Keratinocyte (primary cell): ENCODE measurements at regions not wholly inside any gene's neighbourhood (a gene's known extent, or its start where the extent isn't known, plus 50 kb on each side); places are given as distances from the start of the nearest gene placed in this dataset.

ENCODE experiments used
- DNase-seq: peaks from one replicate; pipeline ENCODE4 v3.0.0-alpha.2; 2011; ENCODE audit warnings: low read depth, missing footprints, low spot score
- FAIRE-seq: peaks from 2 replicates; lab custom pipeline; 2011; peaks lifted over from hg19 to GRCh38; lab: Jason Lieb, UNC
- H2AFZ ChIP-seq: 2 replicates; pipeline ENCODE4 v1.6.0; 2012; ENCODE audit warnings: low read length, control low read depth, inconsistent platforms; ENCODE audit not compliant: control insufficient read depth
- H3K27ac ChIP-seq: 2 replicates; pipeline ENCODE4 v1.5.1; 2011; ENCODE audit warnings: low read length; ENCODE audit not compliant: control insufficient read depth, insufficient read depth
- H3K27me3 ChIP-seq: 3 replicates; pipeline ENCODE4 v1.6.0; 2011; ENCODE audit warnings: low read length; ENCODE audit not compliant: control insufficient read depth, insufficient read depth; ENCODE audit errors: extremely low read depth
- H3K36me3 ChIP-seq, 2 experiments: 2 replicates in 1 of 2; 3 replicates in 1 of 2; pipeline ENCODE4 v1.5.1; 2011; ENCODE audit warnings: low read length in 2 of 2, mild to moderate bottlenecking in 1 of 2; ENCODE audit not compliant: control insufficient read depth in 2 of 2, insufficient read depth in 2 of 2; ENCODE audit errors: extremely low read depth in 1 of 2
- H3K4me1 ChIP-seq: 3 replicates; pipeline ENCODE4 v1.5.1; 2011; ENCODE audit warnings: low read length; ENCODE audit not compliant: control insufficient read depth, insufficient read depth; ENCODE audit errors: extremely low read depth
- H3K4me2 ChIP-seq: 3 replicates; pipeline ENCODE4 v1.6.0; 2011; ENCODE audit warnings: low read depth, low read length; ENCODE audit not compliant: control insufficient read depth, insufficient read depth; ENCODE audit errors: extremely low read depth
- H3K4me3 ChIP-seq, 3 experiments: fragments of 200-600 bp in 1 of 3; sonication (generic) in 1 of 3; 2 replicates in 2 of 3; 3 replicates in 1 of 3; pipeline ENCODE4 v1.5.1; 2011 to 2016; ENCODE audit warnings: low read length in 3 of 3, mild to moderate bottlenecking in 3 of 3, control low read depth in 2 of 3, inconsistent platforms in 1 of 3, low read depth in 1 of 3, mixed read lengths in 1 of 3, mixed run types in 1 of 3, moderate library complexity in 1 of 3; ENCODE audit not compliant: control insufficient read depth in 2 of 3, insufficient read depth in 2 of 3; ENCODE audit errors: extremely low read depth in 1 of 3
- H3K79me2 ChIP-seq: 2 replicates; pipeline ENCODE4 v1.6.0; 2012; ENCODE audit warnings: low read length; ENCODE audit not compliant: control insufficient read depth, insufficient read depth
- H3K9ac ChIP-seq: 3 replicates; pipeline ENCODE4 v1.6.0; 2011; ENCODE audit warnings: low read length; ENCODE audit not compliant: control insufficient read depth, insufficient read depth; ENCODE audit errors: extremely low read depth
- H3K9me1 ChIP-seq: 3 replicates; pipeline ENCODE4 v1.6.0; 2011; ENCODE audit warnings: low read length; ENCODE audit not compliant: control insufficient read depth, insufficient read depth; ENCODE audit errors: extremely low read depth
- H3K9me3 ChIP-seq: 2 replicates; pipeline ENCODE4 v1.5.1; 2012; ENCODE audit warnings: low read depth, low read length; ENCODE audit not compliant: control insufficient read depth
- H4K20me1 ChIP-seq: 3 replicates; pipeline ENCODE4 v1.6.0; 2011; ENCODE audit warnings: low read length; ENCODE audit not compliant: control insufficient read depth, insufficient read depth; ENCODE audit errors: extremely low read depth
- CTCF ChIP-seq, 3 experiments: IDR thresholded peaks in 1 of 3; conservative IDR thresholded peaks in 1 of 3; optimal IDR thresholded peaks in 1 of 3; 2 replicates in 2 of 3; 3 replicates in 1 of 3; pipeline versions ENCODE3 to v1.5.1; 2011; ENCODE audit warnings: low read length in 3 of 3, mild to moderate bottlenecking in 3 of 3, moderate library complexity in 2 of 3, control low read depth in 1 of 3, inconsistent platforms in 1 of 3; ENCODE audit not compliant: insufficient read depth in 2 of 3; ENCODE audit errors: extremely low read depth in 1 of 3
- EZH2 ChIP-seq: IDR thresholded peaks from one replicate; pipeline ENCODE4 v1.6.1; 2012; ENCODE audit warnings: inconsistent platforms, mild to moderate bottlenecking, low read length, moderate library complexity
- dilution Hi-C: fragments of 300-500 bp; cut with MboI; formaldehyde crosslinking; loops from one replicate; pipeline ENCODE4 v1.7.0; 2020; ENCODE audit warnings: low sequenced_read_pairs; ENCODE audit not compliant: extremely low pct_ligation_motif_present

- peak overlapping the region; percentile 56 for H2AFZ ChIP-seq
- no peaks in the 10 kb centered on the region for H3K9me1 ChIP-seq
- H3K27me3 ChIP-seq = no peaks in the 10 kb centered on the region
- peak overlapping the region; percentile 16 for H3K4me2 ChIP-seq
- FAIRE-seq = no peak
- H3K36me3 ChIP-seq = no peaks in the 10 kb centered on the region
- DNase-seq = no peak
- peaks cover 13% of the 10 kb centered on the region for H3K4me1 ChIP-seq
- H3K27ac ChIP-seq = peak overlapping the region; percentile 14
- peak overlapping the region; percentile 33 for H3K9ac ChIP-seq
- no peak for TF ChIP-seq CTCF (optimal IDR thresholded peaks at IDR 0.05 in 1 of 3, IDR thresholded peaks at IDR 0.05 in 1 of 3, conservative IDR thresholded peaks at IDR 0.05 in 1 of 3; ENCODE audit: extremely low read depth in 1 of 3, insufficient read depth in 2 of 3, low read length in 3 of 3)
- no peak for TF ChIP-seq EZH2
- H4K20me1 ChIP-seq = no peaks in the 10 kb centered on the region
- no peak overlapping the region for H3K4me3 ChIP-seq
- no peaks in the 10 kb centered on the region for H3K9me3 ChIP-seq
- dilution Hi-C loops = no loop called here
- no peaks in the 10 kb centered on the region for H3K79me2 ChIP-seq
These were observed 248.6 kb downstream of the NR4A2 start for GRCh38 chr2:156083763-156084493.

- no peaks in the 10 kb centered on the region for H4K20me1 ChIP-seq
- no peak for DNase-seq
- H3K27me3 ChIP-seq = no peaks in the 10 kb centered on the region
- TF ChIP-seq EZH2 (no peak), CTCF (optimal IDR thresholded peaks at IDR 0.05 in 1 of 3, IDR thresholded peaks at IDR 0.05 in 1 of 3, conservative IDR thresholded peaks at IDR 0.05 in 1 of 3; ENCODE audit: extremely low read depth in 1 of 3, insufficient read depth in 2 of 3, low read length in 3 of 3) (no peak)
- H2AFZ ChIP-seq = no peak overlapping the region
- peaks cover 13% of the 10 kb centered on the region for H3K4me1 ChIP-seq
- no peak overlapping the region for H3K4me3 ChIP-seq
- dilution Hi-C loops = no loop called here
- no peaks in the 10 kb centered on the region for H3K36me3 ChIP-seq
- no peaks in the 10 kb centered on the region for H3K9me1 ChIP-seq
- H3K9me3 ChIP-seq = no peaks in the 10 kb centered on the region
- FAIRE-seq = no peak
- no peak overlapping the region for H3K9ac ChIP-seq
- H3K4me2 ChIP-seq = no peak overlapping the region
- no peaks in the 10 kb centered on the region for H3K79me2 ChIP-seq
- H3K27ac ChIP-seq = no peak overlapping the region
These were observed 252.7 kb downstream of the NR4A2 start for GRCh38 chr2:156079845-156080244.
